ENCODE measurements at regions not wholly inside any gene's neighbourhood (a gene's known extent, or its start where the extent isn't known, plus 50 kb on each side); places are given as distances from the start of the nearest gene placed in this dataset.
"Not testable (repeated sequence)": the region's sequence is repeated elsewhere in the genome, so short reads cannot be mapped to it uniquely, and the experiment has no call there.

- peak; percentile 84 for FAIRE-seq
Observed at GRCh38 chr1:184843732-184844495, 89.3 kb upstream of the EDEM3 start.

GRCh38 chr1:184840596-184840995 lies 85.9 kb upstream of the EDEM3 start:
- FAIRE-seq (peak; percentile 40), DNase-seq (ENCODE audit: insufficient read length) (no peak)
- TF ChIP-seq POLR2A (IDR thresholded peaks at IDR 0.05; ENCODE audit: low read depth, low read length) (no peak), POLR2AphosphoS5 (IDR thresholded peaks at IDR 0.05; ENCODE audit: low read depth, low read length) (no peak), TAF1 (IDR thresholded peaks at IDR 0.05; ENCODE audit: borderline replicate concordance, low read depth, low read length) (no peak)

More at GRCh38 chr1:184843732-184844495, 89.3 kb upstream of the EDEM3 start:
- no peak for DNase-seq (ENCODE audit: insufficient read length)
- TF ChIP-seq POLR2A (IDR thresholded peaks at IDR 0.05; ENCODE audit: low read depth, low read length) (no peak), TAF1 (IDR thresholded peaks at IDR 0.05; ENCODE audit: borderline replicate concordance, low read depth, low read length) (no peak), POLR2AphosphoS5 (IDR thresholded peaks at IDR 0.05; ENCODE audit: low read depth, low read length) (no peak)

DNA sequence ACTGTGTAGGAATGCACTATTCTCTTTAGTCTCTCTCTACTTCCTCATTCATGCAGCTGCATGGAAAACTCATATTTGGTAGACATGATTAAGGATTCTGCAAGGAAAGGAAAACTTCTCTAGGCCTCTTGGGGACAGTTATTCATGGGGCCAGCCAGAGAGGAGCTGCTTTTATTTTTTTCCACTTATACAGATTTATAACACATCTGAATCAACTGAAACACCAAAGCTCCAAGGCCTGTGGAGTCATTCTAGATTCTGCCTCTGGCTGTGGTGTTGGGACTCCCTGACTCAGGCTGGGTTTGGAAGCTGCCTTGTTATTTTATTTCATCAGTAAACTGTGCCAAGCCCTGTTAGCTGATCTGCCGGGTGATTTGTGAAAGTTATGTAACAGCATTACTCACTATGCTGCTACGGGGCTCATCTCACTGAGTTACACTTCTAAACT lies 83.9 kb upstream of the EDEM3 start:
- FAIRE-seq (no peak), DNase-seq (ENCODE audit: insufficient read length) (no peak)
- no peak for TF ChIP-seq POLR2A (IDR thresholded peaks at IDR 0.05; ENCODE audit: low read depth, low read length)
- no peak for TF ChIP-seq POLR2AphosphoS5 (IDR thresholded peaks at IDR 0.05; ENCODE audit: low read depth, low read length)
- no peak for TF ChIP-seq TAF1 (IDR thresholded peaks at IDR 0.05; ENCODE audit: borderline replicate concordance, low read depth, low read length)

DNA sequence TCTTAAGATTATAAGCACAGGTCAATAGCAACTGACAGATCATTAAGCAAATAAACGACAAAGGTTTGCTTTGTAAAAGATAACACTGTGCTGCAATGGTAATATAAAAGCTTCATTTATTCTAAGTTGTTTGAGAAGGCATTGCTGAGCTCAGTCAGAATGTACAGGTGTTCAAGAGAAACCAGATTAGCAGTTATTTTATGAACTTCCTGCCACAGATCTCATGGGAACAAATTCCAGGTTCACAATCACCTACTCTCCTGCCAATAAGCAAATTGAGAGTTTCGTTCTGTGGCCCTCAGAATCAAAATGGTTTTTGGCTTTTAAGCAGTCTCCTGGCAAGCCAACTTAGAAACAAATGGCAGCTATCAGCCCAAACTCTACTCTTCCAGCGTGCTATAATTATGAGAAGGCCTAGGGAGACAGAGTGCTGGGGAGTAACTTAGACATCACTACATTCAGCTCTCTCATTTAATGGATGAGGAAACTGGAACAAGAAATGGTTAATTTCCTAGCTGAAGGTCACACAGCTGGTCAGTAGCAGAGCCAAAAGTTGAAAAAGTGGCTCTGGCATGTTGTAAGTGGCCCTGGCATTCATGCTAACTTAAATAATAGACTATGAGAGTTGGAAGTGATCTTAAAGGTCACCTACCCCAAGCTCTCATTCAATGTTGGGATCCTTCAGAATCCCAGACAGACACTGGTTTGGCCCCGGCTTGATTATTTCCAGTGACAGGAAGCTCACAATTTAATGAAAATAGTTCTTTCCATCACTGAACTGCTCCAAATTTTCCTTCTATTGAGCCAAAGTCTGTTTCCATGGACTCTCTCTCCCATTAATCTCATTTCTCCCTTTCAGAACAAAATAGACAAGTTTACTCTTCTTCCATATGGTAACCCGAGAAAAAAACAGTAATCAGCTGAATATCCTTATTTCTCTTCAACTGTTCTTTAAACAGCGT lies 82.6 kb upstream of the EDEM3 start:
- FAIRE-seq = peak; percentile 42
- TF ChIP-seq POLR2AphosphoS5 (IDR thresholded peaks at IDR 0.05; ENCODE audit: low read depth, low read length) (no peak), POLR2A (IDR thresholded peaks at IDR 0.05; ENCODE audit: low read depth, low read length) (no peak), TAF1 (IDR thresholded peaks at IDR 0.05; ENCODE audit: borderline replicate concordance, low read depth, low read length) (no peak)
- DNase-seq (ENCODE audit: insufficient read length) = no peak

DNA sequence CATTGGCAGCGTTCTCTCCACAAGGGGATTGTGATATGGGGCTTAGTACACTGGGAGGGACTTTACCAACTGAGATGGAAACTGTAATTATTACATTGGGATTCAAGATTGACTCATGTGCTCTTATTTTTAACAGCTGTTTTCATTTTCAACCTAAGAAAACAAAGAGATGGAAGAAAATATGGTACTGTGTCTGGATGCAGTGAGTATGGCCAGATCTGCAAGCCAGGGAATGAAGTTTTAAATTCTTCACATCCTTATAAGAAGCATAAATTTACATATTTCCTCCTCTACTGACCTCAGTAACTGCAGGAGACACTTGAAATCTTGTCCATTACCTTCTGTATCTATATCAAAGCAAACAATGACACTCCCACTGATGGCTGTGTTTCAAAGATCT lies 81.5 kb upstream of the EDEM3 start:
- no peak for TF ChIP-seq TAF1 (IDR thresholded peaks at IDR 0.05; ENCODE audit: borderline replicate concordance, low read depth, low read length)
- no peak for TF ChIP-seq POLR2AphosphoS5 (IDR thresholded peaks at IDR 0.05; ENCODE audit: low read depth, low read length)
- no peak for TF ChIP-seq POLR2A (IDR thresholded peaks at IDR 0.05; ENCODE audit: low read depth, low read length)
- DNase-seq (ENCODE audit: insufficient read length) (no peak), FAIRE-seq (no peak)

DNA sequence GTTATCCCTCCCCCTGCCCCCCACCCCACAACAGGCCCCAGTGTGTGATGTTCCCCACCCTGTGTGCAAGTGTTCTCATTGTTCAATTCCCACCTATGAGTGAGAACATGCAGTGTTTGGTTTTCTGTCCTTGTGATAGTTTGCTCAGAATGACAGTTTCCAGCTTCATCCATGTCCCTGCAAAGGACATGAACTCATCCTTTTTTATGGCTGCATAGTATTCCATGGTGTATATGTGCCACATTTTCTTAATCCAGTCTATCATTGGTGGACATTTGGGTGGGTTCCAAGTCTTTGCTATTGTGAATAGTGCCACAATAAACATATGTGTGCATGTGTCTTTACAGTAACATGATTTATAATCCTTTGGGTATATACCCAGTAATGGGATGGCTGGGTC lies 79.3 kb upstream of the EDEM3 start:
- FAIRE-seq = not testable (repeated sequence)

DNA sequence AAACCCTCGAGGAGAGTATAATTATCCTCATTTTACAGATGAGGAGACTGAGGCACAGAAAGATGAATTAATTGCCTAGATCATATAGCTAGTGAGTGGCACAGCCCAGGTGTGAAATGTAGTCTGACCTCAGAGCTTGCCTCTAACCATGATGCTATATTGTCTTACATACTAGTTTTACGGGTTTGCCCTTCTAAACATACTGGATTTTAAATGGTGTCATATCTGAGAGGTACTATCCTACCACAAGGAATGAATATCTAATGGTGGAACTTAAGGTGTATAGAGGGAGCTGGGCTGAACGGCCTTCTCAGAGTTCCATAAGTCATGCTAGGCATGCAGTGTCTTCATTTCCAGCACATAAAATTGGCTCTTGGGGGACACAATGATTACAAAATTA lies 77.9 kb upstream of the EDEM3 start:
- FAIRE-seq (no peak), DNase-seq (ENCODE audit: insufficient read length) (no peak)
- TF ChIP-seq TAF1 (IDR thresholded peaks at IDR 0.05; ENCODE audit: borderline replicate concordance, low read depth, low read length) (no peak), POLR2AphosphoS5 (IDR thresholded peaks at IDR 0.05; ENCODE audit: low read depth, low read length) (no peak), POLR2A (IDR thresholded peaks at IDR 0.05; ENCODE audit: low read depth, low read length) (no peak)

More for the DNA sequence above, 79.3 kb upstream of the EDEM3 start:
- not testable (repeated sequence) for DNase-seq (ENCODE audit: insufficient read length)

DNA sequence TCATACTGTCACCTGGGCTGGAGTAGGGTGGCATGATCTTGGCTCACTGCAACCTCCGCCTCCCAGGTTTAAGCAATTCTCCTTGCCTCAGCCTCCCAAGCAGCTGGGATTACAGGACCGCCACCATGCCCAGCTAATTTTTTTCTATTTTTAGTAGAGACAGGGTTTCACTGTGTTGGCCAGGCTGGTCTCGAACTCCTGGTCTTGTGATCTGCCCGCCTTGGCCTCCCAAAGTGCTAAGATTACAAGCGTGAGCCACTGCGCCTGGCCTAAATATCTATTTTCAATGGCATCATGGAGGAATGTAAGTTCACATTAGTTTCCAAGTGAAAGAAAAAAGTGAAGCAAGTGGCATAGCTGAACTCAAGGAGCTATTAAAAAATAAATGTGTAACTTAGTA lies 74.8 kb upstream of the EDEM3 start:
- not testable (repeated sequence) for FAIRE-seq; DNase-seq (ENCODE audit: insufficient read length)

DNA sequence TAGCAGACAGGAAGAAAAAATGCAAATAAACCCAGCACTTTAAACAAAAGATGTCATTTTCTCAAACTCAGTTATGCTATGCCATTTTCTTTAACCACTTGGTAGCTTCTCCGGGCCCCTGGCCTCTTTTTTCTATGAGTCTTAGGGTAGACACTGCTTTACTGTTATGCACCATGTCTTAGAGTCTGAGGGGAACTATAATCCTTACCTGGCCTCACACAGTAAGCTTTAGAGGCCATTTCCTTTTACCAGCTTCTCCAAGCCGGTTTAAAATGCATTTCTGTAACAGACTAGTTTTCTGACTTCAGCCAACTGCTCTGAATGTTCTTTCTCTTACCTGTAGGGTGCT lies 73.7 kb upstream of the EDEM3 start:
- TF ChIP-seq POLR2AphosphoS5 (IDR thresholded peaks at IDR 0.05; ENCODE audit: low read depth, low read length) = no peak
- no peak for TF ChIP-seq POLR2A (IDR thresholded peaks at IDR 0.05; ENCODE audit: low read depth, low read length)
- TF ChIP-seq TAF1 (IDR thresholded peaks at IDR 0.05; ENCODE audit: borderline replicate concordance, low read depth, low read length) = no peak
- FAIRE-seq (no peak), DNase-seq (ENCODE audit: insufficient read length) (no peak)

DNA sequence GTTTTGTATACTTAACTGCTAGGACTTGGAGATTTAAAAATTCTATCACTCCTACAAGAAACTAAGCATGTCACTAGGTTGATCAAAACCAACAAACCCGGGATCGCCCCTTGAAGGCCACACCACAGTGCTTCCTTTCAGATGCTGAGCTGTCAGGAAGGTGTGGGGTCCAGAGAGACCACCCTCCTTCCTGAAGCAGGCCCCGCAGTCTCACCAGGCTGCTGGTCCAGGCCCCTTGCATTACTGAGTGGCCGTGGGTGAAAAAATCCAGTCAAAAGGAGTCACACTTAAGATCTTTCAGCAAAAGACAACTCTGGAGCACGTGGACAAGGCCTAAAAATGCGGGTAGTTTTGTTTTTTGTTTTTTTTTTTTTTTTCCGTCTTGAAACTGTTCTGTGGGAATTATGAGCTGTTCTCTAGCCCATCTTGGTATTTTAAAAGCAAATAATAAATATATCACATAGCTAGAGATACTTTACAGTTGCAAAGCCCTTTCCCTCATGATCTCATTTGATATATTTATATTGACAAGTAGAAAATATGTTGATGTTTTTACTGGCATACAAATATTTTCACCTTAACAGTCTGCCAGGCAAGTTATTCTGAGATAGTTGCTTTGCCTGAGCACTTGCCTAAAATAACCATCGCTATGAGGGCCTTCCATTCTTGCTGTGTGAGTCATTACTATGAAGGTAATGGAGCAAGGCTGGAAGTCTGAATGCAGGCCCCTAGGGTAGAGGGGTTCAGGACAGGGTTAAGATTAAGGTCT lies 73.1 kb upstream of the EDEM3 start:
- FAIRE-seq = no peak
- no peak for DNase-seq (ENCODE audit: insufficient read length)
- no peak for TF ChIP-seq POLR2A (IDR thresholded peaks at IDR 0.05; ENCODE audit: low read depth, low read length)
- TF ChIP-seq TAF1 (IDR thresholded peaks at IDR 0.05; ENCODE audit: borderline replicate concordance, low read depth, low read length) = no peak
- no peak for TF ChIP-seq POLR2AphosphoS5 (IDR thresholded peaks at IDR 0.05; ENCODE audit: low read depth, low read length)

DNA sequence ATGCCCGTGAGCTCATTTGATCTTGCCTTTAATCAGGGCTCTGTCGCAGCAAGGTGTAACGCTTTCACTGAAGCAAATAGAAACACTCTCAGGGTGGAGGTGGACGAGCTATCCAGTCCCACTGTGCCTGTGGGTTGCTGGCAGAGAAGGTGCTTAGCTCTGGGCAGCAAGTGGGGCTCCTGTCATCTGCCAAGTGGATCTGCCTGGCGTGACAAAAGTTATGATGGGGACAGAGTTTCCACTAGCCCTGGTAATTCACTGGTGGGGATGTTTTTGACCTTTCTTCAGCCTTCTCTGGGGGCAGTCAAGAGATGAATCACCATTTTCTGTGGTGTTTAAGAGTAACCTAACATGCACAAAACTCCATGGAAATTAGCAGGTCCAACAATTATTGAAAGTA lies 71.3 kb upstream of the EDEM3 start:
- FAIRE-seq (peak; percentile 46), DNase-seq (ENCODE audit: insufficient read length) (no peak)
- TF ChIP-seq TAF1 (IDR thresholded peaks at IDR 0.05; ENCODE audit: borderline replicate concordance, low read depth, low read length) (no peak), POLR2A (IDR thresholded peaks at IDR 0.05; ENCODE audit: low read depth, low read length) (no peak), POLR2AphosphoS5 (IDR thresholded peaks at IDR 0.05; ENCODE audit: low read depth, low read length) (no peak)

Data from GM12892 (cell line).